ENCODE measurements at regions not wholly inside any gene's neighbourhood (a gene's known extent, or its start where the extent isn't known, plus 50 kb on each side); places are given as distances from the start of the nearest gene placed in this dataset.

DNA sequence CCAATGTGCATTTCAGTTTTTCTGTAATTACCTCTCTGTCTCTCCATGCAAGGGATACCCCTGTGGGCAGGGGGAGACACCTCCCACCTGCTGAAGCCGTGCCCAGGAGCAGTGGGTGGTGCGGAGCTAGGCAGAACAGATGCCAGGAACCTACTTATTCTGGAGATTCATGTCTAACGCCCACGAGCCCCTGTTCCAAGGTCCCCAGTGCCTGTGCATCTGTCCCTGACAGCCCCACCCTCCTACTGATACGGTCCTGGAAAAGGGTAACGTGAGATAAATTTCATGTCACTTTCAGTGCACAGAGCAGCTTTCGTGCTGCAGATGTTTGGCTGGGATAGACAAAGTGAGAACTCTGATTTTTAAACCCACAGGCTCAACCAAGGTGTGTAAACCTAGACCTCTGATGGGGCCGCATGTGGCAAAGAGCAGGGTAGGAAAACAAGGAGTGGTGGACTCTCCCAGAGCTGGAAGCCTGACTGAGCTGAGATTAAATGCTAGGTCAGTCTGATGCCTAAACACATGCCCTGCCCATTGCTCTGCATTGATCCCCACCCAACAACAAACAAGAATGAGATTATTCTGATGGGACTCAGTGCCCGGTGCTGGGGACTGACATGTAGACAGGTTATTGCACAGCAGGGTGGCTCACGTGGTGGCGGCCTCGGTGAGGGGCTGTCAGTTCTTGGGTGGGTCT is 123.6 kb upstream of the GDF10 start:
- Histone ChIP-seq H3K4me1 (ENCODE audit: control insufficient read depth in 1 of 2, insufficient read depth in 2 of 2, low read length in 2 of 2) (no peaks in the 10 kb centered on the region), H3K27me3 (ENCODE audit: control insufficient read depth in 2 of 2, insufficient read depth in 2 of 2, low read length in 2 of 2) (no peaks in the 10 kb centered on the region), H3K79me2 (ENCODE audit: insufficient read depth, low read length) (no peaks in the 10 kb centered on the region), H3K9ac (ENCODE audit: insufficient read depth, low read length, poor library complexity, severe bottlenecking) (no peak overlapping the region), H3K4me3 (replicated peaks in 1 of 3; ENCODE audit: low read depth in 2 of 3, low read length in 3 of 3) (no peak overlapping the region), H3K36me3 (replicated peaks in 1 of 2; ENCODE audit: control insufficient read depth in 1 of 2, insufficient read depth in 2 of 2, low read length in 2 of 2) (no peaks in the 10 kb centered on the region), H3K9me3 (replicated peaks in 1 of 2; ENCODE audit: control insufficient read depth in 1 of 2, insufficient read depth in 1 of 2, low read length in 2 of 2) (no peaks in the 10 kb centered on the region), H2AFZ (ENCODE audit: insufficient read depth, low read depth, low read length, poor library complexity, severe bottlenecking) (no peak overlapping the region), H4K20me1 (ENCODE audit: insufficient read depth, low read length) (no peaks in the 10 kb centered on the region), H3K4me2 (replicated peaks; ENCODE audit: extremely low read depth, low read length, poor library complexity, severe bottlenecking) (no peak overlapping the region), H3K27ac (ENCODE audit: low read depth in 1 of 2, low read length in 2 of 2) (no peak overlapping the region)
- intact Hi-C loops (cut with micrococcal nuclease): no loop called here
- DNase-seq: no peak
- TF ChIP-seq, protein P1, sequence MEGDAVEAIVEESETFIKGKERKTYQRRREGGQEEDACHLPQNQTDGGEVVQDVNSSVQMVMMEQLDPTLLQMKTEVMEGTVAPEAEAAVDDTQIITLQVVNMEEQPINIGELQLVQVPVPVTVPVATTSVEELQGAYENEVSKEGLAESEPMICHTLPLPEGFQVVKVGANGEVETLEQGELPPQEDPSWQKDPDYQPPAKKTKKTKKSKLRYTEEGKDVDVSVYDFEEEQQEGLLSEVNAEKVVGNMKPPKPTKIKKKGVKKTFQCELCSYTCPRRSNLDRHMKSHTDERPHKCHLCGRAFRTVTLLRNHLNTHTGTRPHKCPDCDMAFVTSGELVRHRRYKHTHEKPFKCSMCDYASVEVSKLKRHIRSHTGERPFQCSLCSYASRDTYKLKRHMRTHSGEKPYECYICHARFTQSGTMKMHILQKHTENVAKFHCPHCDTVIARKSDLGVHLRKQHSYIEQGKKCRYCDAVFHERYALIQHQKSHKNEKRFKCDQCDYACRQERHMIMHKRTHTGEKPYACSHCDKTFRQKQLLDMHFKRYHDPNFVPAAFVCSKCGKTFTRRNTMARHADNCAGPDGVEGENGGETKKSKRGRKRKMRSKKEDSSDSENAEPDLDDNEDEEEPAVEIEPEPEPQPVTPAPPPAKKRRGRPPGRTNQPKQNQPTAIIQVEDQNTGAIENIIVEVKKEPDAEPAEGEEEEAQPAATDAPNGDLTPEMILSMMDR (IDR thresholded peaks at IDR 0.05): no peak
- Mint-ChIP-seq H3K36me3 (peaks cover 0 to 3% of the 10 kb centered on the region in 2 donors), H3K4me3 (no peak overlapping the region), H3K4me1 (peaks cover 3% of the 10 kb centered on the region), H3K9me3 (peaks cover 0 to 4% (median 0%) of the 10 kb centered on the region in 7 donors), H3K27me3 (ENCODE audit: low read depth in 3 of 3) (peaks cover 0 to 6% (median 2%) of the 10 kb centered on the region in 3 donors), H3K27ac (no peak overlapping the region)
- 93% methylated on average over 6 of the region's 12 CpGs for WGBS (ENCODE audit: insufficient coverage)

DNA sequence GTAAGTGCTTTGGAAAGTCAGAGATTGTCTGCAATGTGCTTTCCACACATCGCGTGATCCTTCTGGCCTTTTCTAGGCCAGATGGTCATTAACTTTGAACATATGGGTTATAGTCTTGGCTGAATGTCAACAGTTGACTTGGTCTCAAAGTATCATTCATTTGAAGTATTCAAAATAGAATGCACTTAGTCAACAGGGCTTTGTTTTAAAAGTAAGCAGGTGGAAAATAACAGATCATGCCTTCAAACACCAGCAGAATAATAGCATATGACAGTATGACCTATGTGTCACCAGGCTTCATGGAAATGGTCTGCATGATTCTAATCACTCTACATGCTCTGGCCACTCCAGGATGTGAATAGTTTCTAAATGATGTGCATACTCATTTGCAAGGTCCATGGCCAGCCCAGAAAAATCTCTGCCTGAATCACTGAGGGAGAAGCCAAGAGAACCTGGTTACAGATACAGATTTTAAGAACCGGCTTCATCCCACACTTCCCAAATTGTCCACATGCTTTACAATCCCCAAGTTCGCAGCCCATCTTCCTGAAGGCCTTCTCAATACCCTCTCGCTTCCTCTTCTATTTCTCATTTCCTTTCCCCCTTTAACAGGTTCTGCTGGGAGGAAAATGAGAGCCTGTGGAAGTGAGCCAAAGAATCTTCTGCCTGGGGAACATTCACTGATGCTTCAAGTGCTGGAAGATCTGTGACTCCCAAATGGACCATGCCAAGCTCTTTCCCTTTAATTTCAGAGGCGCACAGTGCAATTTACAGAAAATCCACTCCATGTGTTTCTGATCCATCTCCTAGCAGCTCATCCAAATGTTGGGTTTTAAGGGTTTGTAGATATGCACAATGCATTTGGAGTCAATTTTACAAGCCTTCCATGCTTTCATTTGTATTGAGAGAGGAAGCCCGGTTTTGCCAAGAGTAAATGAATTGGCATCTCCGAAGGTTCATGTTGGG is 122.8 kb upstream of the GDF10 start:
- intact Hi-C loops (cut with micrococcal nuclease): no loop called here
- H4K20me1 ChIP-seq (ENCODE audit: insufficient read depth, low read length): no peaks in the 10 kb centered on the region
- 80% methylated on average over 4 of the region's 8 CpGs for WGBS (ENCODE audit: insufficient coverage)
- Mint-ChIP-seq H3K27me3 (ENCODE audit: low read depth in 3 of 3) (peaks cover 0 to 6% (median 2%) of the 10 kb centered on the region in 3 donors), H3K36me3 (peaks cover 0 to 3% of the 10 kb centered on the region in 2 donors), H3K9me3 (peaks cover 0 to 4% (median 0%) of the 10 kb centered on the region in 7 donors), H3K4me1 (peaks cover 3% of the 10 kb centered on the region), H3K27ac (no peak overlapping the region), H3K4me3 (no peak overlapping the region)
- H3K9me3 ChIP-seq (replicated peaks in 1 of 2; ENCODE audit: control insufficient read depth in 1 of 2, insufficient read depth in 1 of 2, low read length in 2 of 2): no peaks in the 10 kb centered on the region
- no peaks in the 10 kb centered on the region for H3K27me3 ChIP-seq (ENCODE audit: control insufficient read depth in 2 of 2, insufficient read depth in 2 of 2, low read length in 2 of 2)
- H3K27ac ChIP-seq (ENCODE audit: low read depth in 1 of 2, low read length in 2 of 2): no peak overlapping the region
- TF ChIP-seq, protein P1 (IDR thresholded peaks at IDR 0.05): no peak
- DNase-seq: no peak
- no peaks in the 10 kb centered on the region for H3K4me1 ChIP-seq (ENCODE audit: control insufficient read depth in 1 of 2, insufficient read depth in 2 of 2, low read length in 2 of 2)
- no peaks in the 10 kb centered on the region for H3K36me3 ChIP-seq (replicated peaks in 1 of 2; ENCODE audit: control insufficient read depth in 1 of 2, insufficient read depth in 2 of 2, low read length in 2 of 2)
- H3K9ac ChIP-seq (ENCODE audit: insufficient read depth, low read length, poor library complexity, severe bottlenecking): no peak overlapping the region
- no peak overlapping the region for H3K4me3 ChIP-seq (replicated peaks in 1 of 3; ENCODE audit: low read depth in 2 of 3, low read length in 3 of 3)
- H2AFZ ChIP-seq (ENCODE audit: insufficient read depth, low read depth, low read length, poor library complexity, severe bottlenecking): no peak overlapping the region
- no peaks in the 10 kb centered on the region for H3K79me2 ChIP-seq (ENCODE audit: insufficient read depth, low read length)
- no peak overlapping the region for H3K4me2 ChIP-seq (replicated peaks; ENCODE audit: extremely low read depth, low read length, poor library complexity, severe bottlenecking)
